Kidney (tissue), 13 donors: ENCODE measurements at regions not wholly inside any gene's neighbourhood (a gene's known extent, or its start where the extent isn't known, plus 50 kb on each side); places are given as distances from the start of the nearest gene placed in this dataset.

ENCODE experiments used
- DNase-seq, 5 donors: peaks; one replicate each; pipeline ENCODE4 v3.0.0-alpha.2; 2013 to 2020
- FAIRE-seq: peaks from 2 replicates; lab custom pipeline; 2012; peaks lifted over from hg19 to GRCh38; lab: Jason Lieb, UNC
- H3K27ac ChIP-seq, 2 donors: one replicate each; pipeline ENCODE4 v1.7.0; 2013; ENCODE audit warnings: low read depth in 2 of 2, low read length in 2 of 2, inconsistent platforms in 1 of 2
- H3K27me3 ChIP-seq: one replicate; pipeline ENCODE4 v1.7.1; 2013; ENCODE audit warnings: low read length, inconsistent platforms; ENCODE audit not compliant: control insufficient read depth, insufficient read depth
- H3K36me3 ChIP-seq, 3 donors: one replicate each; pipeline versions ENCODE4 v1.7.0 to v1.7.1; 2013; ENCODE audit warnings: low read length in 3 of 3, control low read depth in 1 of 3, inconsistent platforms in 1 of 3; ENCODE audit not compliant: insufficient read depth in 3 of 3, control insufficient read depth in 2 of 3
- H3K4me1 ChIP-seq, 3 donors: one replicate each; pipeline versions ENCODE4 v1.7.0 to v1.7.1; 2013; ENCODE audit warnings: low read length in 3 of 3, inconsistent platforms in 1 of 3, low read depth in 1 of 3; ENCODE audit not compliant: control insufficient read depth in 2 of 3, insufficient read depth in 2 of 3
- H3K4me3 ChIP-seq, 3 donors: one replicate each; pipeline versions ENCODE4 v1.7.0 to v1.8.1; 2013; ENCODE audit warnings: low read length in 3 of 3, control low read depth in 1 of 3, inconsistent platforms in 1 of 3
- H3K9ac ChIP-seq, 3 donors: one replicate each; pipeline versions ENCODE4 v1.7.0 to v1.7.1; 2013; ENCODE audit warnings: low read length in 3 of 3, control low read depth in 1 of 3, inconsistent platforms in 1 of 3
- H3K9me3 ChIP-seq, 3 donors: one replicate each; pipeline versions ENCODE4 v1.7.0 to v1.7.1; 2013; ENCODE audit warnings: low read length in 3 of 3, control low read depth in 1 of 3, inconsistent platforms in 1 of 3; ENCODE audit not compliant: control insufficient read depth in 2 of 3, insufficient read depth in 1 of 3
- CTCF ChIP-seq: IDR thresholded peaks from 3 replicates; pipeline ENCODE4 v1.5.1; 2012; ENCODE audit warnings: mild to moderate bottlenecking, moderate library complexity, borderline replicate concordance; ENCODE audit not compliant: insufficient read depth; ENCODE audit errors: extremely low read depth
- intact Hi-C: fragments of 100-400 bp; cut with DNase I; formaldehyde crosslinking; loops from one replicate; pipeline ENCODE4 v1.11.1; 2022
- donor health status: control.
- donor health status: control.
- donor health status: control.
- donor health status: control.
- donor health status: control.
- donor health status: DM: yes; HTN: yes; CAD: no.
- donor health status: Normal renal cell carcinoma (clear cell type).

GRCh38 chrX:82342531-82342930 is 1140.6 kb downstream of the SH3BGRL start:
- FAIRE-seq: no peak
- no peak for DNase-seq

GRCh38 chrX:82362550-82362949 is 1145.5 kb upstream of the POU3F4 start:
- Histone ChIP-seq H3K9ac (no peak overlapping the region), H3K9me3 (no peaks in the 10 kb centered on the region), H3K27me3 (no peaks in the 10 kb centered on the region), H3K27ac (no peak overlapping the region), H3K4me1 (no peaks in the 10 kb centered on the region), H3K36me3 (no peaks in the 10 kb centered on the region), H3K4me3 (no peak overlapping the region)
- FAIRE-seq (no peak), DNase-seq (no peak)
- intact Hi-C loops: no loop called here
- TF ChIP-seq CTCF: no peak

More at GRCh38 chrX:82342531-82342930, 1140.6 kb downstream of the SH3BGRL start:
- Histone ChIP-seq H3K9me3 (no peaks in the 10 kb centered on the region), H3K36me3 (no peaks in the 10 kb centered on the region), H3K4me3 (no peak overlapping the region), H3K27me3 (no peaks in the 10 kb centered on the region), H3K27ac (no peak overlapping the region), H3K4me1 (no peaks in the 10 kb centered on the region), H3K9ac (no peak overlapping the region)
- intact Hi-C loops: no loop called here
- no peak for TF ChIP-seq CTCF

- FAIRE-seq (no peak), DNase-seq (no peak)
- no peaks in the 10 kb centered on the region for H3K27me3 ChIP-seq
Measured at GRCh38 chrX:82362990-82363389, 1145.1 kb upstream of the POU3F4 start.

More at GRCh38 chrX:82362990-82363389, 1145.1 kb upstream of the POU3F4 start:
- Histone ChIP-seq H3K9ac (no peak overlapping the region), H3K27ac (no peak overlapping the region), H3K4me3 (no peak overlapping the region), H3K36me3 (no peaks in the 10 kb centered on the region), H3K4me1 (no peaks in the 10 kb centered on the region), H3K9me3 (no peaks in the 10 kb centered on the region)
- intact Hi-C loops: no loop called here
- no peak for TF ChIP-seq CTCF
